WTC11 (cell line): ENCODE measurements at regions not wholly inside any gene's neighbourhood (a gene's known extent, or its start where the extent isn't known, plus 50 kb on each side); places are given as distances from the start of the nearest gene placed in this dataset.
"Not testable (repeated sequence)": the region's sequence is repeated elsewhere in the genome, so short reads cannot be mapped to it uniquely, and the experiment has no call there.

Experiments used
- ARID4B ChIP-seq: sonication (generic); formaldehyde crosslinking; IDR thresholded peaks from 2 replicates; pipeline ENCODE4 v1.8.0; 2023; ENCODE audit warnings: missing genetic modification reagents, mild to moderate bottlenecking, borderline replicate concordance
- ATF2 ChIP-seq: sonication (generic); formaldehyde crosslinking; IDR thresholded peaks from 2 replicates; pipeline ENCODE4 v1.8.1; 2022; ENCODE audit warnings: low read depth, missing genetic modification reagents, borderline replicate concordance
- CTCF ChIP-seq: fragments of 200-600 bp; IDR thresholded peaks from 2 replicates; pipeline ENCODE4 v1.8.0; 2022; ENCODE audit warnings: antibody characterized with exemption
- NR2C2 ChIP-seq: sonication (generic); formaldehyde crosslinking; IDR thresholded peaks from 2 replicates; pipeline ENCODE4 v1.8.0; 2022; ENCODE audit warnings: mild to moderate bottlenecking, missing genetic modification reagents
- ZNF121 ChIP-seq: sonication (generic); formaldehyde crosslinking; IDR thresholded peaks from 2 replicates; pipeline ENCODE4 v1.8.0; 2023; ENCODE audit warnings: missing genetic modification reagents

DNA sequence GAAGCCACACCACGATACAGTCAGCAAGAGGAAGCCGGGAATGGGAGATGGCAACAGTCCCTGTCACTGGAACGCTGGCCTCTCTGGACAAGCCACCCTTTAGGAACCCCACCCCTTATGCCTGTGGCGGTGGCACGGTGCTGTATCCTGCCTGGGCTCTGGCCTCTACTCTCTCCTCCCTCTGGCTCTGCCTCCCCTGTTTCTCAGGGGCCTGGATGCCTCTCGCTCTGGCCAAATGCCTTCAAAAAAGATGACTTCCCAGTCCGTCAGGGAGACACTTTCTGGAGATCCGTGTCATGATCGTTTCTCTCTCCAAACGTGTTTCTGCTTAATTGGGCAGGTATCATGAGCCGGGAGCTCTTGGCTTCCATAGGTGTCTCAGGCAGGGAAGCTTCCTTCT lies 99.1 kb upstream of the FOXD4L5 start:
- not testable (repeated sequence) for TF ChIP-seq ATF2 (CRISPR knock-in tag); ARID4B (CRISPR knock-in tag); CTCF; NR2C2; ZNF121 (CRISPR knock-in tag)
